Sigmoid colon (tissue), 6 donors: ENCODE measurements at regions not wholly inside any gene's neighbourhood (a gene's known extent, or its start where the extent isn't known, plus 50 kb on each side); places are given as distances from the start of the nearest gene placed in this dataset.

Experiments used
- DNase-seq: peaks from one replicate; pipeline ENCODE4 v3.0.0-alpha.2; 2019
- H3K27ac ChIP-seq, 4 donors: fragments of 200-600 bp; sonication (generic); one replicate each; pipeline ENCODE4 v1.5.1; 2016 to 2019; ENCODE audit warnings: mild to moderate bottlenecking in 1 of 4
- H3K27me3 ChIP-seq, 3 donors: fragments of 200-600 bp; sonication (generic); one replicate each; pipeline ENCODE4 v1.5.1; 2019; ENCODE audit warnings: mild to moderate bottlenecking in 1 of 3
- H3K36me3 ChIP-seq, 4 donors: fragments of 200-600 bp; sonication (generic); one replicate each; pipeline ENCODE4 v1.5.1; 2016 to 2019
- H3K4me1 ChIP-seq, 4 donors: fragments of 200-600 bp; sonication (generic); one replicate each; pipeline ENCODE4 v1.5.1; 2017 to 2019
- H3K4me3 ChIP-seq, 4 donors: fragments of 200-600 bp; sonication (generic); one replicate each; pipeline ENCODE4 v1.5.1; 2017 to 2019; ENCODE audit warnings: mild to moderate bottlenecking in 2 of 4, moderate library complexity in 1 of 4
- H3K9me3 ChIP-seq, 4 donors: fragments of 200-600 bp in 3 of 4; sonication (generic) in 3 of 4; one replicate each; pipeline versions ENCODE4 v1.5.1 to v1.6.1; 2013 to 2019
- CTCF ChIP-seq, 4 experiments: fragments of 450-650 bp in 3 of 4; fragments of 200-600 bp in 1 of 4; IDR thresholded peaks; one replicate each; pipeline ENCODE4 v1.5.1; 2016 to 2019; ENCODE audit warnings: antibody characterized with exemption in 4 of 4, mild to moderate bottlenecking in 3 of 4, moderate library complexity in 2 of 4
- EP300 ChIP-seq, 4 donors: sonication (generic); formaldehyde crosslinking; IDR thresholded peaks; one replicate each; pipeline ENCODE4 v1.6.1; 2017; ENCODE audit warnings: antibody characterized with exemption in 4 of 4
- POLR2A ChIP-seq, 2 donors: fragments of 450-650 bp; IDR thresholded peaks; one replicate each; pipeline ENCODE4 v1.6.1; 2016; ENCODE audit warnings: antibody characterized with exemption in 2 of 2, mild to moderate bottlenecking in 2 of 2, moderate library complexity in 2 of 2
- POLR2AphosphoS5 ChIP-seq, 4 donors: sonication (generic); formaldehyde crosslinking; IDR thresholded peaks; one replicate each; pipeline ENCODE4 v1.6.1; 2017; ENCODE audit warnings: antibody characterized with exemption in 4 of 4
- WGBS, 2 donors: extraction: QIAGEN DNeasy Blood & Tissue Kit; methylation state at CpG; one replicate each; pipeline ENCODE4 v1.1.7; 2013; 5-methylcytosine and 5-hydroxymethylcytosine counted together
- intact Hi-C: fragments of 100-400 bp; cut with DNase I; formaldehyde crosslinking; loops from one replicate; pipeline ENCODE4 v1.15.1; 2023
- donor health status: healthy with polysubstance abuse.
- donor health status: healthy.

DNA sequence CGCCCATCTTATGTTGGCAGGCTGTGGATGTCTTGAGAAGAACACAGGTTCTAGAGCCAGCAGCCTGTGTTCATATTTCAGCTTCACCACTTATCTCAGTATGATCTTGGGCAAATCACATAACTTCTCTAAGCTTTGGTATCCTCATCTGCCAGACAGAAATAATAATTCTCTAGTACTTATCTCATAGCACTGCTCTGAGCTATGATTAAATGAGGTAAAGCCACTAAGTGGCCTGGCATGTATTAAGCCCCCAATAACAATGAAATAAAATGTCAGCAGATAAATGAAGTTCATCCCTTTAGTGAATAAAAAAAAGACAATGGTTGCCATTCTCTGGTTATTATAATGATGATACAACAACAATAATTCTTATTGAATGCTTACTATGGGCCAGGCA lies 104.9 kb upstream of the EEA1 start:
- H3K36me3 ChIP-seq, result no peaks in the 10 kb centered on the region
- intact Hi-C loops, result no loop called here
- H3K9me3 ChIP-seq, result no peaks in the 10 kb centered on the region
- TF ChIP-seq POLR2AphosphoS5 (IDR thresholded peaks at IDR 0.05) (no peak), CTCF (IDR thresholded peaks at IDR 0.05) (no peak), EP300 (IDR thresholded peaks at IDR 0.05) (no peak), POLR2A (IDR thresholded peaks at IDR 0.05) (no peak)
- no peaks in the 10 kb centered on the region for H3K27me3 ChIP-seq
- no peak overlapping the region for H3K4me3 ChIP-seq
- DNase-seq, result no peak
- 82 to 93% methylated on average over 1 of the region's 1 CpG for WGBS, 2 donors
- no peaks in the 10 kb centered on the region for H3K4me1 ChIP-seq
- H3K27ac ChIP-seq, result no peak overlapping the region

DNA sequence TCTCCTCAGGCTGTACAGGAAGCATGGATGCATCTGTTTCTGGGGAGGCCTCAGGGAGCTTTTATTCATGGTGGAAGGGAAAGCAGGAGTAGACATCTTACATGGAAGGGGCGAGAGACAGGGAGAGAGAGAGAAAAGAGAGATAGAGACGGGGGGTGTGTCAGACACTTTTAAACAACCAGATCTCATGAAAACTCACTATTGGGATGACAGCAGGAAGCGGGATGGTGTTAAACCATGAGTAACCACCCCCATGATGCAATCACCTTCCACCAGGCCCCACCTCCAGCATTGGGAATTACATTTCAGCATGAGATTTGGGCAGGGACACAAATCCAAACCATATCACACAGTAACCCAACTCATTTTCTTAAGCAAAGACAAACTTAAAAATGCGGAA lies 110.0 kb upstream of the EEA1 start:
- no peak for DNase-seq
- H3K36me3 ChIP-seq, result no peaks in the 10 kb centered on the region
- H3K4me3 ChIP-seq, result no peak overlapping the region
- no peaks in the 10 kb centered on the region for H3K27me3 ChIP-seq
- WGBS, 2 donors, result 84 to 89% methylated on average over 4 of the region's 4 CpGs
- peaks cover 0 to 9% (median 7%) of the 10 kb centered on the region in 4 donors for H3K4me1 ChIP-seq
- no peak for TF ChIP-seq POLR2A (IDR thresholded peaks at IDR 0.05)
- TF ChIP-seq POLR2AphosphoS5 (IDR thresholded peaks at IDR 0.05), result no peak
- no peak for TF ChIP-seq CTCF (IDR thresholded peaks at IDR 0.05)
- TF ChIP-seq EP300 (IDR thresholded peaks at IDR 0.05), result no peak
- intact Hi-C loops, result no loop called here
- no peak overlapping the region for H3K27ac ChIP-seq
- no peaks in the 10 kb centered on the region for H3K9me3 ChIP-seq

- Histone ChIP-seq H3K27ac (no peak overlapping the region), H3K4me3 (no peak overlapping the region), H3K4me1 (peaks cover 0 to 9% (median 7%) of the 10 kb centered on the region in 4 donors), H3K27me3 (no peaks in the 10 kb centered on the region), H3K36me3 (no peaks in the 10 kb centered on the region), H3K9me3 (no peaks in the 10 kb centered on the region)
- WGBS, 2 donors, result 54 to 73% methylated on average over 4 of the region's 4 CpGs
- intact Hi-C loops, result no loop called here
- DNase-seq, result no peak
- TF ChIP-seq CTCF (IDR thresholded peaks at IDR 0.05), result no peak
- TF ChIP-seq EP300 (IDR thresholded peaks at IDR 0.05), result no peak
- TF ChIP-seq POLR2AphosphoS5 (IDR thresholded peaks at IDR 0.05), result no peak
- TF ChIP-seq POLR2A (IDR thresholded peaks at IDR 0.05), result no peak
Observed at GRCh38 chr12:93039930-93040329, 110.8 kb upstream of the EEA1 start.

GRCh38 chr12:93040367-93040766 lies 111.3 kb upstream of the EEA1 start:
- intact Hi-C loops, result no loop called here
- WGBS, 2 donors, result 74 to 85% methylated on average over 3 of the region's 3 CpGs
- H3K4me1 ChIP-seq, result peaks cover 0 to 9% (median 7%) of the 10 kb centered on the region in 4 donors
- H3K27me3 ChIP-seq, result no peaks in the 10 kb centered on the region
- H3K9me3 ChIP-seq, result no peaks in the 10 kb centered on the region
- H3K27ac ChIP-seq, result no peak overlapping the region
- DNase-seq, result no peak
- TF ChIP-seq POLR2AphosphoS5 (IDR thresholded peaks at IDR 0.05) (no peak), EP300 (IDR thresholded peaks at IDR 0.05) (no peak), POLR2A (IDR thresholded peaks at IDR 0.05) (no peak), CTCF (IDR thresholded peaks at IDR 0.05) (no peak)
- H3K4me3 ChIP-seq, result no peak overlapping the region
- H3K36me3 ChIP-seq, result no peaks in the 10 kb centered on the region

DNA sequence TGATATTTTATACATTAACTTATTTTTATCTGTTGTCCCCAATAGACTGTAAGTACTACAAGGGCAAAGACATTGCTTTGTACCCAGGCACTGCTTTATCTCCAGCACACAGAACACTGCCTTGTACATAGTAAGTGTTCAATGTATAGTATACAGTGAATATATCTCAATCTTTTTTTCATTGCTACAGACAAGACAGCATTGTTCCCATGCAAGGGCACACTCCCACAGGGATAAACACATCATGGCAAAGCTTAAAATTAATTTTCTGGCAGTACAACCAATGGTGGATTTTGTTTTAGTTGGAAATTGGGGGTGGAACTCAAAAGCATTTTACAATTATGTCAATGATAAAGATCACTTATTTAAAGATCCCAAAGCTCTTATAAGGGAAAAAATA lies 112.3 kb upstream of the EEA1 start:
- no peaks in the 10 kb centered on the region for H3K9me3 ChIP-seq
- H3K4me3 ChIP-seq, result no peak overlapping the region
- DNase-seq, result no peak
- TF ChIP-seq POLR2AphosphoS5 (IDR thresholded peaks at IDR 0.05) (no peak), CTCF (IDR thresholded peaks at IDR 0.05) (no peak), EP300 (IDR thresholded peaks at IDR 0.05) (no peak), POLR2A (IDR thresholded peaks at IDR 0.05) (no peak)
- H3K27me3 ChIP-seq, result no peaks in the 10 kb centered on the region
- H3K4me1 ChIP-seq, result peaks cover 0 to 9% (median 7%) of the 10 kb centered on the region in 4 donors
- no peaks in the 10 kb centered on the region for H3K36me3 ChIP-seq
- intact Hi-C loops, result no loop called here
- no peak overlapping the region for H3K27ac ChIP-seq
